ENCODE measurements at regions not wholly inside any gene's neighbourhood (a gene's known extent, or its start where the extent isn't known, plus 50 kb on each side); places are given as distances from the start of the nearest gene placed in this dataset.

GRCh38 chr10:123446449-123447156, 219.6 kb upstream of the GPR26 start:
- no peak overlapping the region for H3K4me3 ChIP-seq (ENCODE audit: control insufficient read depth in 1 of 2, extremely low read depth in 1 of 2, low read length in 1 of 2)
- H3K4me1 Mint-ChIP-seq = no peaks in the 10 kb centered on the region
- POLR2A ChIA-PET = no interaction called here
- CTCF ChIA-PET = no interaction called here
- WGBS (ENCODE audit: insufficient coverage) = 70% methylated on average over 8 of the region's 10 CpGs
- H3K9me3 ChIP-seq = no peaks in the 10 kb centered on the region
- H3K36me3 Mint-ChIP-seq = no peaks in the 10 kb centered on the region
- peaks cover 9 to 13% of the 10 kb centered on the region in 2 donors for H3K27me3 Mint-ChIP-seq
- no peaks in the 10 kb centered on the region for H3K36me3 ChIP-seq (ENCODE audit: control insufficient read depth in 2 of 2, extremely low read depth in 1 of 2, insufficient read depth in 1 of 2, low read length in 1 of 2)
- H3K4me3 Mint-ChIP-seq = no peak overlapping the region
- DNase-seq = no peak
- ATAC-seq (replicated peaks in 1 of 4) = no peak
- H3K9me3 Mint-ChIP-seq = no peaks in the 10 kb centered on the region
- H3K27me3 ChIP-seq (replicated peaks in 1 of 2; ENCODE audit: control insufficient read depth in 2 of 2, extremely low read depth in 1 of 2, insufficient read depth in 2 of 2, low read length in 1 of 2) = peaks cover 0 to 19% of the 10 kb centered on the region in 2 experiments
- H3K27ac Mint-ChIP-seq = no peak overlapping the region
- H3K27ac ChIP-seq (ENCODE audit: low read length) = no peak overlapping the region
- no peaks in the 10 kb centered on the region for H3K4me1 ChIP-seq (ENCODE audit: control insufficient read depth in 1 of 2, extremely low read depth in 1 of 2, insufficient read depth in 2 of 2, low read length in 2 of 2)

- Mint-ChIP-seq H3K36me3 (no peaks in the 10 kb centered on the region), H3K27ac (no peak overlapping the region), H3K27me3 (peaks cover 4 to 14% of the 10 kb centered on the region in 2 donors), H3K9me3 (no peaks in the 10 kb centered on the region), H3K4me3 (no peak overlapping the region), H3K4me1 (no peaks in the 10 kb centered on the region)
- ATAC-seq (replicated peaks in 1 of 4) = no peak
- CTCF ChIA-PET = no interaction called here
- no peaks in the 10 kb centered on the region for H3K9me3 ChIP-seq
- no peak overlapping the region for H3K27ac ChIP-seq (ENCODE audit: low read length)
- peaks cover 0 to 15% of the 10 kb centered on the region in 2 experiments for H3K27me3 ChIP-seq (replicated peaks in 1 of 2; ENCODE audit: control insufficient read depth in 2 of 2, extremely low read depth in 1 of 2, insufficient read depth in 2 of 2, low read length in 1 of 2)
- no peaks in the 10 kb centered on the region for H3K4me1 ChIP-seq (ENCODE audit: control insufficient read depth in 1 of 2, extremely low read depth in 1 of 2, insufficient read depth in 2 of 2, low read length in 2 of 2)
- no peak overlapping the region for H3K4me3 ChIP-seq (ENCODE audit: control insufficient read depth in 1 of 2, extremely low read depth in 1 of 2, low read length in 1 of 2)
- WGBS (ENCODE audit: insufficient coverage) = 92% methylated on average over 5 of the region's 7 CpGs
- DNase-seq = no peak
- H3K36me3 ChIP-seq (ENCODE audit: control insufficient read depth in 2 of 2, extremely low read depth in 1 of 2, insufficient read depth in 1 of 2, low read length in 1 of 2) = no peaks in the 10 kb centered on the region
- POLR2A ChIA-PET = interaction anchor here in 1 of 2 donors (1.1 kb wide), 1 partner anchor 10 kb away, joined by 3 read pairs; no protein-coding TSS in a partner anchor
Observed at GRCh38 chr10:123449234-123449962, 216.8 kb upstream of the GPR26 start.

DNA sequence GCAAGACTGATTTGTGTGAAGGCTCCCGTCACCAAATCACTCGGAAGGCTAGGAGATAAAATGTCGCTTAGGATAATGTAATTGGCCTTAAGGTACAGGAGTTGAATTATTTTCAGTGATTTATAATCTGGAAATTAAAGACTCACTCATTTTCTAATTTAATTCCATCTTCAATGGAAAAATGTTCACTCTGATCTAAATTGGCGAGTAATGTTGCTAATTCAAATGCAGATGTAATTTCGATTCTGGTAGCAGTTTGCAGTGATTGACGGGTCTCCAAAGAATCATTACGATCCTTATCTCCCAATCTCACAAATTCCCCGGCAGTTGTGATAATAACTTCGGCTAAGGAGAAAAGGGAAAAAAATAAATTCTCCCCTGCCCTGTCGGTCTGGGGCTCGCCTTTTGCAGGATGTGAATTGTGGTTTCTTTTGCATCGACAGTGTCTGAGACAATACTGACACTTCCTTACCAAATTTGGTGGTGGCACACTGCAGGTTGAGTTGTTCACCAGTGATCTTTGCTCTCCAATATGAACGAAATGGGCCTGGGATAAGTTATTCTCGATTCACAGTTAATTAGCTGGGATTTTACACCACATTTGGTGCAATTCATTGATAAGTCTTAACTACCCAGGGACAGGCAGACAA, 215.1 kb upstream of the GPR26 start:
- no peaks in the 10 kb centered on the region for H3K36me3 ChIP-seq (ENCODE audit: control insufficient read depth in 2 of 2, extremely low read depth in 1 of 2, insufficient read depth in 1 of 2, low read length in 1 of 2)
- CTCF ChIA-PET = no interaction called here

DNA sequence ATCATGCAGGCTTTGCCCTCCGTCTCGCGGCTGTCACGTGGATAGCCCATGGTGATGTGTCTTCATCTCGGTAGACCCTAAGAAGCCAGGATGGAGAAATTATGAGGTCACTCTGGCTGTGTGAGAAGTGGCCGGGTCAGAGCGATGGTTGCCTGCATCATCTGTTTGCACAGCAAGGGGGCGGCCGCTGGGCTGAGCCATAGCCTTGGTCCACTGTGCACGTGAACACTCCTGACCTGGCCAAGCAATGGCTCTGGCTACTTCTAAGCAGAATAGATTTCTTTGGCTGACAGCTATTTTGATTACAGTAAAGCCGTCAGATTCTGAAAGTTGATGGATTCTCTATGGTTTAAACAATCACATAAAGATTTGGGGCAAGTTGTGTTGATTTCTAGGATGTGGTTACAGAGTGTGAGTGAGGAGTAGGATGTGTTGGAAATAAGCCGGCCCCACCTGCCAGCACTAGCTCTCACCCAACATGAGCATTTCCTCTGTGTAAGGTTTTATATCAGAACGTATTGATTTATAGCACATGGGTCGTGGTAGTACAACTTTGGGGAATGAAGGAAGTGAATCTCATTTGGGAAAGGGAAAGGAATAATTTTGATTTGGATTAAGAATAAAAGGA, 214.4 kb upstream of the GPR26 start:
- H3K27ac Mint-ChIP-seq = no peak overlapping the region
- Histone ChIP-seq H3K36me3 (ENCODE audit: control insufficient read depth in 2 of 2, extremely low read depth in 1 of 2, insufficient read depth in 1 of 2, low read length in 1 of 2) (no peaks in the 10 kb centered on the region), H3K27ac (ENCODE audit: low read length) (no peak overlapping the region), H3K4me1 (ENCODE audit: control insufficient read depth in 1 of 2, extremely low read depth in 1 of 2, insufficient read depth in 2 of 2, low read length in 2 of 2) (no peaks in the 10 kb centered on the region), H3K9me3 (no peaks in the 10 kb centered on the region), H3K27me3 (replicated peaks in 1 of 2; ENCODE audit: control insufficient read depth in 2 of 2, extremely low read depth in 1 of 2, insufficient read depth in 2 of 2, low read length in 1 of 2) (peaks cover 0 to 9% of the 10 kb centered on the region in 2 experiments), H3K4me3 (ENCODE audit: control insufficient read depth in 1 of 2, extremely low read depth in 1 of 2, low read length in 1 of 2) (no peak overlapping the region)
- no peaks in the 10 kb centered on the region for H3K4me1 Mint-ChIP-seq
- ChIA-PET POLR2A (no interaction called here), CTCF (no interaction called here)
- WGBS (ENCODE audit: insufficient coverage) = 84% methylated on average over 10 of the region's 14 CpGs
- H3K9me3 Mint-ChIP-seq = no peaks in the 10 kb centered on the region
- no peak for DNase-seq
- peaks cover 4 to 9% of the 10 kb centered on the region in 2 donors for H3K27me3 Mint-ChIP-seq
- no peak for ATAC-seq (replicated peaks in 1 of 4)
- no peak overlapping the region for H3K4me3 Mint-ChIP-seq
- H3K36me3 Mint-ChIP-seq = no peaks in the 10 kb centered on the region

More for the DNA sequence above, 215.1 kb upstream of the GPR26 start:
- WGBS (ENCODE audit: insufficient coverage) = 53% methylated on average over 2 of the region's 14 CpGs
- POLR2A ChIA-PET = no interaction called here
- Histone ChIP-seq H3K27ac (ENCODE audit: low read length) (no peak overlapping the region), H3K27me3 (replicated peaks in 1 of 2; ENCODE audit: control insufficient read depth in 2 of 2, extremely low read depth in 1 of 2, insufficient read depth in 2 of 2, low read length in 1 of 2) (peaks cover 0 to 7% of the 10 kb centered on the region in 2 experiments), H3K4me3 (ENCODE audit: control insufficient read depth in 1 of 2, extremely low read depth in 1 of 2, low read length in 1 of 2) (no peak overlapping the region), H3K9me3 (no peaks in the 10 kb centered on the region), H3K4me1 (ENCODE audit: control insufficient read depth in 1 of 2, extremely low read depth in 1 of 2, insufficient read depth in 2 of 2, low read length in 2 of 2) (no peaks in the 10 kb centered on the region)
- no peak overlapping the region for H3K27ac Mint-ChIP-seq
- peaks cover 4 to 9% of the 10 kb centered on the region in 2 donors for H3K27me3 Mint-ChIP-seq
- H3K36me3 Mint-ChIP-seq = no peaks in the 10 kb centered on the region
- no peak for DNase-seq
- H3K9me3 Mint-ChIP-seq = no peaks in the 10 kb centered on the region
- no peak for ATAC-seq (replicated peaks in 1 of 4)
- H3K4me3 Mint-ChIP-seq = no peak overlapping the region
- no peaks in the 10 kb centered on the region for H3K4me1 Mint-ChIP-seq

- Histone ChIP-seq H3K4me1 (ENCODE audit: control insufficient read depth in 1 of 2, extremely low read depth in 1 of 2, insufficient read depth in 2 of 2, low read length in 2 of 2) (no peaks in the 10 kb centered on the region), H3K9me3 (no peaks in the 10 kb centered on the region), H3K4me3 (ENCODE audit: control insufficient read depth in 1 of 2, extremely low read depth in 1 of 2, low read length in 1 of 2) (no peak overlapping the region), H3K36me3 (ENCODE audit: control insufficient read depth in 2 of 2, extremely low read depth in 1 of 2, insufficient read depth in 1 of 2, low read length in 1 of 2) (no peaks in the 10 kb centered on the region), H3K27ac (ENCODE audit: low read length) (no peak overlapping the region), H3K27me3 (replicated peaks in 1 of 2; ENCODE audit: control insufficient read depth in 2 of 2, extremely low read depth in 1 of 2, insufficient read depth in 2 of 2, low read length in 1 of 2) (peaks cover 0 to 13% of the 10 kb centered on the region in 2 experiments)
- DNase-seq (no peak), ATAC-seq (replicated peaks in 1 of 4) (no peak)
- H3K4me1 Mint-ChIP-seq = no peaks in the 10 kb centered on the region
- H3K9me3 Mint-ChIP-seq = no peaks in the 10 kb centered on the region
- ChIA-PET CTCF (no interaction called here), POLR2A (no interaction called here)
- H3K4me3 Mint-ChIP-seq = no peak overlapping the region
- H3K27me3 Mint-ChIP-seq = peaks cover 8 to 13% of the 10 kb centered on the region in 2 donors
- 100% methylated on average over 2 of the region's 4 CpGs for WGBS (ENCODE audit: insufficient coverage)
- no peaks in the 10 kb centered on the region for H3K36me3 Mint-ChIP-seq
- no peak overlapping the region for H3K27ac Mint-ChIP-seq
Observed at GRCh38 chr10:123454987-123455386, 211.2 kb upstream of the GPR26 start.

DNA sequence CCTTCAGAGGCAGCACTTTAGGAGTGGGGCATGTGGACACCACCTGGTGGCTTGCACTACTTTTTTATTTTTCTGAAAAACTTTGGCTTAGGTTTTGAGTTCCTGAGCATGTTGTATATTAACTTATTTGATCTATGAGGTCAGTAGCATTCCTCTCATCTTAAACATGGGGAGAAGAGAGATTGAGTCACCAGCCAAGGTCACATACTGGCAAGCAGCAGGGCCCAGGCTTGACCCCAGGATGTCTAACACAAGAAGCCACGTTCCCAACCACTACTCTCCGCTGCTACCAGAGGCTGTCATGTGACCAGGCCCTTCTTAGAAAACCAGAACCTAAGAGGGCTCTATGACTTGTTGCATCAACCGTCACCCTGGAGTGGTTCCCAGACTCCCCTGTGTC, 210.3 kb upstream of the GPR26 start:
- no peaks in the 10 kb centered on the region for H3K9me3 Mint-ChIP-seq
- H3K27ac Mint-ChIP-seq = no peak overlapping the region
- H3K36me3 ChIP-seq (ENCODE audit: control insufficient read depth in 2 of 2, extremely low read depth in 1 of 2, insufficient read depth in 1 of 2, low read length in 1 of 2) = no peaks in the 10 kb centered on the region
- H3K4me1 ChIP-seq (ENCODE audit: control insufficient read depth in 1 of 2, extremely low read depth in 1 of 2, insufficient read depth in 2 of 2, low read length in 2 of 2) = no peaks in the 10 kb centered on the region
- no peaks in the 10 kb centered on the region for H3K36me3 Mint-ChIP-seq
- H3K4me3 Mint-ChIP-seq = no peak overlapping the region
- ATAC-seq (replicated peaks in 1 of 4) (no peak), DNase-seq (no peak)
- no peak overlapping the region for H3K4me3 ChIP-seq (ENCODE audit: control insufficient read depth in 1 of 2, extremely low read depth in 1 of 2, low read length in 1 of 2)
- no peak overlapping the region for H3K27ac ChIP-seq (ENCODE audit: low read length)
- peaks cover 0 to 20% of the 10 kb centered on the region in 2 experiments for H3K27me3 ChIP-seq (replicated peaks in 1 of 2; ENCODE audit: control insufficient read depth in 2 of 2, extremely low read depth in 1 of 2, insufficient read depth in 2 of 2, low read length in 1 of 2)
- POLR2A ChIA-PET = no interaction called here
- no CpG with 5 or more reads among the region's 3 CpGs for WGBS (ENCODE audit: insufficient coverage)
- H3K4me1 Mint-ChIP-seq = no peaks in the 10 kb centered on the region
- CTCF ChIA-PET = interaction anchor here in 1 of 2 donors (0.6 kb wide), 1 partner anchor 958 kb away, joined by 4 read pairs; no protein-coding TSS in a partner anchor
- peaks cover 9 to 11% of the 10 kb centered on the region in 2 donors for H3K27me3 Mint-ChIP-seq
- H3K9me3 ChIP-seq = no peaks in the 10 kb centered on the region

All from T-cell (primary cell).